GM21390 (cell line): ENCODE measurements at regions not wholly inside any gene's neighbourhood (a gene's known extent, or its start where the extent isn't known, plus 50 kb on each side); places are given as distances from the start of the nearest gene placed in this dataset.

Source experiments
- ATAC-seq: cut with Tn5 transposase; IDR thresholded peaks from one replicate; pipeline ENCODE4 v1.9.1; 2021; ENCODE audit not compliant: unreplicated experiment

- ATAC-seq: no peak
Measured at GRCh38 chr4:186886759-186887158, 163.1 kb upstream of the FAT1 start.

- no peak for ATAC-seq
Measured at GRCh38 chr4:186887291-186887700, 163.6 kb upstream of the FAT1 start.

- no peak for ATAC-seq
Measured at GRCh38 chr4:186887752-186888151, 164.1 kb upstream of the FAT1 start.

GRCh38 chr4:186889876-186890643 lies 166.4 kb upstream of the FAT1 start:
- no peak for ATAC-seq

- ATAC-seq: no peak
Measured at GRCh38 chr4:186891859-186892486, 168.3 kb upstream of the FAT1 start.

GRCh38 chr4:186898367-186898766 lies 174.7 kb upstream of the FAT1 start:
- no peak for ATAC-seq

- no peak for ATAC-seq
Measured at GRCh38 chr4:186900232-186900900, 176.7 kb upstream of the FAT1 start.

- ATAC-seq: no peak
Measured at GRCh38 chr4:186900984-186901383, 177.3 kb upstream of the FAT1 start.

- ATAC-seq: no peak
Measured at GRCh38 chr4:186901850-186902249, 178.2 kb upstream of the FAT1 start.

GRCh38 chr4:186902361-186902760 lies 178.7 kb upstream of the FAT1 start:
- no peak for ATAC-seq

GRCh38 chr4:186904101-186904500 lies 180.4 kb upstream of the FAT1 start:
- ATAC-seq: no peak

- no peak for ATAC-seq
Measured at GRCh38 chr4:186906722-186907121, 183.1 kb upstream of the FAT1 start.

GRCh38 chr4:186910385-186910784 lies 186.7 kb upstream of the FAT1 start:
- ATAC-seq: no peak

GRCh38 chr4:186912606-186913005 lies 188.9 kb upstream of the FAT1 start:
- no peak for ATAC-seq

GRCh38 chr4:186915816-186916215 lies 192.2 kb upstream of the FAT1 start:
- ATAC-seq: no peak

GRCh38 chr4:186917136-186917535 lies 193.5 kb upstream of the FAT1 start:
- no peak for ATAC-seq

- no peak for ATAC-seq
Measured at GRCh38 chr4:186918466-186918865, 194.8 kb upstream of the FAT1 start.

GRCh38 chr4:186919340-186919739 lies 195.7 kb upstream of the FAT1 start:
- no peak for ATAC-seq

- ATAC-seq: no peak
Measured at GRCh38 chr4:186920483-186920882, 196.8 kb upstream of the FAT1 start.

- no peak for ATAC-seq
Measured at GRCh38 chr4:186920992-186921391, 197.3 kb upstream of the FAT1 start.

GRCh38 chr4:186924723-186925122 lies 201.1 kb upstream of the FAT1 start:
- no peak for ATAC-seq

GRCh38 chr4:186927624-186928023 lies 204.0 kb upstream of the FAT1 start:
- ATAC-seq: no peak
